NT2/D1 (cell line): ENCODE measurements at regions not wholly inside any gene's neighbourhood (a gene's known extent, or its start where the extent isn't known, plus 50 kb on each side); places are given as distances from the start of the nearest gene placed in this dataset.

Experiments
- SUZ12 ChIP-seq: IDR thresholded peaks from 2 replicates; pipeline ENCODE4 v1.6.1; 2011; ENCODE audit not compliant: insufficient read length, insufficient read depth; ENCODE audit errors: extremely low read depth
- YY1 ChIP-seq: IDR thresholded peaks from 2 replicates; pipeline ENCODE4 v1.6.1; 2011; ENCODE audit not compliant: insufficient read length, insufficient read depth
- ZNF274 ChIP-seq: IDR thresholded peaks from 2 replicates; pipeline ENCODE4 v1.6.1; 2011; ENCODE audit warnings: mild to moderate bottlenecking, low read depth, low read length

DNA sequence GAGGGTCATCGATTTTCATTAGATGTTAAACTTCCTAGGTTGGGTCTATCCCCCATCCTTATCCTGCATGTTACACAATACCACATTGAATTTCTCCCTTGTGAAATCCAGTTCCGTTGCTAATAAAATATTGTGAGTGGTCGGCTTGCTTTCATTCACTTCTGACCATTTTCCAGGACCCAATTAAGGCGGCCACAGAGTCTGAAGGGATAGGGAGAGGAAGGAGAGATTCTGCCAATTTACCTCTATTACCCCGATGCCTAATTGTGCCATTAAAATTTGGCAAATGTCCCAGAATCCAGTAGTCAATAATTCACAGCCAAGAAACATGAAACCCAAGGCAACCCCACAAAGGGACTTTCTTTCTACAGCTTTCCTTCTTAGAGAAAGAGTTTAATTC, 129.9 kb downstream of the IPMK start:
- TF ChIP-seq ZNF274, result no peak
- no peak for TF ChIP-seq YY1
- TF ChIP-seq SUZ12, result no peak
